Body of pancreas (tissue), 4 donors: ENCODE measurements at regions not wholly inside any gene's neighbourhood (a gene's known extent, or its start where the extent isn't known, plus 50 kb on each side); places are given as distances from the start of the nearest gene placed in this dataset.

Experiments
- ATAC-seq: fragments of 150-250 bp; one replicate; pipeline ENCODE4 v1.9.1; 2016
- DNase-seq, 4 donors: peaks; one replicate each; pipeline ENCODE4 v3.0.0-alpha.2; 2019
- H3K27ac ChIP-seq, 4 donors: fragments of 200-600 bp; sonication (generic); 1 replicate in 3 of 4; 2 replicates in 1 of 4; pipeline versions ENCODE4 v1.5.1 to v1.6.1; 2016 to 2019; ENCODE audit warnings: mild to moderate bottlenecking in 1 of 4, mixed read lengths in 1 of 4, moderate library complexity in 1 of 4
- H3K27me3 ChIP-seq, 2 donors: fragments of 200-600 bp; sonication (generic); one replicate each; pipeline ENCODE4 v1.6.0; 2016; ENCODE audit warnings: mild to moderate bottlenecking in 1 of 2
- H3K36me3 ChIP-seq, 2 donors: fragments of 200-600 bp; sonication (generic); replicated peaks in 1 of 2; 2 replicates each; pipeline ENCODE4 v1.5.1; 2016; ENCODE audit warnings: low read depth in 2 of 2; ENCODE audit not compliant: insufficient read depth in 1 of 2
- H3K4me1 ChIP-seq: fragments of 200-600 bp; sonication (generic); one replicate; pipeline ENCODE4 v1.6.0; 2016
- H3K4me3 ChIP-seq, 2 donors: fragments of 200-600 bp; sonication (generic); 1 replicate in 1 of 2; 2 replicates in 1 of 2; pipeline ENCODE4 v1.5.1; 2016 to 2019
- H3K9me3 ChIP-seq, 3 donors: fragments of 200-600 bp; sonication (generic); 1 replicate in 2 of 3; 2 replicates in 1 of 3; pipeline ENCODE4 v1.5.1; 2016
- CTCF ChIP-seq, 7 experiments: fragments of 450-650 bp in 4 of 7; fragments of 200-600 bp in 3 of 7; sonication (generic) in 3 of 7; IDR thresholded peaks; one replicate each; pipeline ENCODE4 v1.5.1; 2016 to 2019; ENCODE audit warnings: antibody characterized with exemption in 7 of 7
- POLR2A ChIP-seq, 3 donors: fragments of 450-650 bp; IDR thresholded peaks; one replicate each; pipeline ENCODE4 v1.6.1; 2016; ENCODE audit warnings: antibody characterized with exemption in 3 of 3, mild to moderate bottlenecking in 2 of 3
- WGBS, 2 donors: methylation state at CpG; one replicate each; pipeline ENCODE4 v1.1.5; 2017; 5-methylcytosine and 5-hydroxymethylcytosine counted together
- intact Hi-C: fragments of 100-400 bp; cut with DNase I; formaldehyde crosslinking; loops from one replicate; pipeline ENCODE4 v1.15.1; 2023

- Histone ChIP-seq H3K27me3 (no peaks in the 10 kb centered on the region), H3K4me3 (no peak overlapping the region), H3K27ac (no peak overlapping the region), H3K36me3 (no peaks in the 10 kb centered on the region), H3K4me1 (no peaks in the 10 kb centered on the region), H3K9me3 (no peaks in the 10 kb centered on the region)
- intact Hi-C loops = no loop called here
- 37 to 39% methylated on average over 5 of the region's 5 CpGs for WGBS, 2 donors
- no peak for TF ChIP-seq CTCF (IDR thresholded peaks at IDR 0.05)
- TF ChIP-seq POLR2A (IDR thresholded peaks at IDR 0.05) = no peak
- ATAC-seq = no peak
- no peak for DNase-seq
Measured at GRCh38 chr16:73909529-73910035, 387.0 kb upstream of the PSMD7 start.

- ATAC-seq (no peak), DNase-seq (no peak)
- H3K9me3 ChIP-seq = no peaks in the 10 kb centered on the region
- H3K36me3 ChIP-seq = no peaks in the 10 kb centered on the region
- H3K4me3 ChIP-seq = no peak overlapping the region
- intact Hi-C loops = no loop called here
- no peak for TF ChIP-seq CTCF (IDR thresholded peaks at IDR 0.05)
- TF ChIP-seq POLR2A (IDR thresholded peaks at IDR 0.05) = no peak
- peaks cover 0 to 8% of the 10 kb centered on the region in 2 donors for H3K27me3 ChIP-seq
- WGBS, 2 donors = 0 to 1% methylated on average over 7 of the region's 7 CpGs
- peaks cover 4% of the 10 kb centered on the region for H3K4me1 ChIP-seq
- H3K27ac ChIP-seq = no peak overlapping the region
Measured at GRCh38 chr16:73891129-73891542, 405.5 kb upstream of the PSMD7 start.

- H3K27me3 ChIP-seq = peaks cover 0 to 8% of the 10 kb centered on the region in 2 donors
- ATAC-seq (no peak), DNase-seq (no peak)
- TF ChIP-seq CTCF (IDR thresholded peaks at IDR 0.05) (no peak), POLR2A (IDR thresholded peaks at IDR 0.05) (no peak)
- no peaks in the 10 kb centered on the region for H3K36me3 ChIP-seq
- intact Hi-C loops = no loop called here
- H3K4me3 ChIP-seq = no peak overlapping the region
- WGBS, 2 donors = 13% methylated on average over 23 of the region's 23 CpGs
- H3K4me1 ChIP-seq = peaks cover 4% of the 10 kb centered on the region
- H3K9me3 ChIP-seq = no peaks in the 10 kb centered on the region
- no peak overlapping the region for H3K27ac ChIP-seq
Measured at GRCh38 chr16:73890186-73891128, 406.2 kb upstream of the PSMD7 start.

- Histone ChIP-seq H3K9me3 (no peaks in the 10 kb centered on the region), H3K4me3 (no peak overlapping the region), H3K27ac (no peak overlapping the region), H3K4me1 (peaks cover 4% of the 10 kb centered on the region), H3K36me3 (no peaks in the 10 kb centered on the region), H3K27me3 (peaks cover 0 to 8% of the 10 kb centered on the region in 2 donors)
- no peak for DNase-seq
- no peak for ATAC-seq
- no peak for TF ChIP-seq POLR2A (IDR thresholded peaks at IDR 0.05)
- no peak for TF ChIP-seq CTCF (IDR thresholded peaks at IDR 0.05)
- intact Hi-C loops = no loop called here
- WGBS, 2 donors = 47 to 50% methylated on average over 13 of the region's 13 CpGs
Measured at GRCh38 chr16:73888840-73889490, 407.6 kb upstream of the PSMD7 start.
